Parathyroid adenoma (tissue), 2 donors: ENCODE measurements at regions not wholly inside any gene's neighbourhood (a gene's known extent, or its start where the extent isn't known, plus 50 kb on each side); places are given as distances from the start of the nearest gene placed in this dataset.

Experiments
- H2AFZ ChIP-seq: fragments of 300-600 bp; sonication (generic); one replicate; pipeline ENCODE4 v1.7.0; 2017; ENCODE audit warnings: antibody characterized with exemption, mild to moderate bottlenecking
- H3K27ac ChIP-seq: fragments of 300-600 bp; sonication (generic); one replicate; pipeline ENCODE4 v1.7.0; 2017
- H3K27me3 ChIP-seq: fragments of 300-600 bp; sonication (generic); one replicate; pipeline ENCODE4 v1.7.0; 2017; ENCODE audit warnings: low read length; ENCODE audit not compliant: control insufficient read depth, insufficient read depth
- H3K36me3 ChIP-seq: fragments of 300-600 bp; sonication (generic); one replicate; pipeline ENCODE4 v1.7.0; 2017; ENCODE audit warnings: low read length; ENCODE audit not compliant: control insufficient read depth, insufficient read depth
- H3K4me1 ChIP-seq: fragments of 300-600 bp; sonication (generic); one replicate; pipeline ENCODE4 v1.7.0; 2017; ENCODE audit warnings: control low read depth
- H3K4me2 ChIP-seq: fragments of 300-600 bp; sonication (generic); one replicate; pipeline ENCODE4 v1.7.0; 2017; ENCODE audit warnings: low read length
- H3K4me3 ChIP-seq: fragments of 300-600 bp; sonication (generic); one replicate; pipeline ENCODE4 v1.7.0; 2017; ENCODE audit warnings: low read depth, low read length
- H3K79me2 ChIP-seq: fragments of 300-600 bp; sonication (generic); one replicate; pipeline ENCODE4 v1.7.0; 2017; ENCODE audit warnings: control low read depth
- H3K9ac ChIP-seq: fragments of 300-600 bp; sonication (generic); one replicate; pipeline ENCODE4 v1.7.0; 2017; ENCODE audit warnings: mild to moderate bottlenecking
- H3K9me3 ChIP-seq: fragments of 300-600 bp; sonication (generic); one replicate; pipeline ENCODE4 v1.7.0; 2017; ENCODE audit warnings: low read length; ENCODE audit not compliant: control insufficient read depth
- TF ChIP-seq, protein P1 (sequence below): fragments of 300-600 bp; sonication (generic); IDR thresholded peaks from one replicate; pipeline ENCODE4 v1.7.0; 2017; ENCODE audit warnings: antibody characterized with exemption, mild to moderate bottlenecking
- donor health status: primary hyperparathyroidism.

DNA sequence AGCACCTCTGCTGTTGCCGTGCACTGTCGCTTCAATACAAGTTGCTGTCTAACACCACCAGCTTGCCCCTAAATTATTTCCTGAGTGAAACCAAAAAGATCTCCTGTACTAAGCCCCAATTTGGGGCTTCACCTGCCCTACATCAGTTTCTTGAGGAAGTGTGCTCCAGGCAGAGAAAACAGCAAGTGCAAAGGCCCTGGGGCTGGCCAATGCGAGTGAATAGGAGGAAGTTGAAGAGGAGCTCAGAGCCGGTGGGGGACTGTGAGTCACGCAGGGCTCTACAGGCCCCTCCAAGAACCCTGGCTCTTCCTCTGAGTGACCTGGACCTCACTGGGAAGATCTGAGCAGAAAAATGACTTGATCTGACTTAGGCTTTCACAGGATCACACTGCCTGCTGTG, 117.2 kb downstream of the IPO8 start:
- no peak overlapping the region for H2AFZ ChIP-seq
- no peak overlapping the region for H3K27ac ChIP-seq
- no peaks in the 10 kb centered on the region for H3K79me2 ChIP-seq
- no peaks in the 10 kb centered on the region for H3K4me1 ChIP-seq
- no peaks in the 10 kb centered on the region for H3K9me3 ChIP-seq
- no peaks in the 10 kb centered on the region for H3K36me3 ChIP-seq
- TF ChIP-seq, protein P1, sequence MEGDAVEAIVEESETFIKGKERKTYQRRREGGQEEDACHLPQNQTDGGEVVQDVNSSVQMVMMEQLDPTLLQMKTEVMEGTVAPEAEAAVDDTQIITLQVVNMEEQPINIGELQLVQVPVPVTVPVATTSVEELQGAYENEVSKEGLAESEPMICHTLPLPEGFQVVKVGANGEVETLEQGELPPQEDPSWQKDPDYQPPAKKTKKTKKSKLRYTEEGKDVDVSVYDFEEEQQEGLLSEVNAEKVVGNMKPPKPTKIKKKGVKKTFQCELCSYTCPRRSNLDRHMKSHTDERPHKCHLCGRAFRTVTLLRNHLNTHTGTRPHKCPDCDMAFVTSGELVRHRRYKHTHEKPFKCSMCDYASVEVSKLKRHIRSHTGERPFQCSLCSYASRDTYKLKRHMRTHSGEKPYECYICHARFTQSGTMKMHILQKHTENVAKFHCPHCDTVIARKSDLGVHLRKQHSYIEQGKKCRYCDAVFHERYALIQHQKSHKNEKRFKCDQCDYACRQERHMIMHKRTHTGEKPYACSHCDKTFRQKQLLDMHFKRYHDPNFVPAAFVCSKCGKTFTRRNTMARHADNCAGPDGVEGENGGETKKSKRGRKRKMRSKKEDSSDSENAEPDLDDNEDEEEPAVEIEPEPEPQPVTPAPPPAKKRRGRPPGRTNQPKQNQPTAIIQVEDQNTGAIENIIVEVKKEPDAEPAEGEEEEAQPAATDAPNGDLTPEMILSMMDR, result no peak
- H3K4me3 ChIP-seq, result no peak overlapping the region
- H3K4me2 ChIP-seq, result no peak overlapping the region
- H3K27me3 ChIP-seq, result no peaks in the 10 kb centered on the region
- H3K9ac ChIP-seq, result no peak overlapping the region

DNA sequence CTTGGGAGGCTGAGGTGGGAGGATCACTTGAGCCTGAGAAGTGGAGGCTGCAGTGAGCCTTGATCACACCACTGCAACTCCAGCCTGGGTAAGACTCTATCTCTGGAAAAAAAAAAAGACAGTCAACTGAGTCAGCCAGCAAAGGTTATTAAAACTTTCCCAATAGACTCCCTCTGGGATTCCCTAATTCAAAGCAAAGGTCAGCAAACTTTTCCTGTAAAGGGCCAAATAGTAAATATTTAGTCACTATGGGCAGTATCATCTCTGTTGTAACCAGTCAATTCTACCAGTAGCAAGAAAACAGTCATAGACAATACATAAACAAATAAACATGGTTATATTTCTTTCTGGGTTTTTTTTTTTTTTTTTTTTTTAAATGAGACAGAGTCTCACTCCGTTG, 122.5 kb downstream of the IPO8 start:
- Histone ChIP-seq H3K4me3 (no peak overlapping the region), H3K4me2 (no peak overlapping the region), H3K27me3 (no peaks in the 10 kb centered on the region), H2AFZ (no peak overlapping the region), H3K9ac (no peak overlapping the region), H3K9me3 (no peaks in the 10 kb centered on the region), H3K79me2 (no peaks in the 10 kb centered on the region), H3K4me1 (no peaks in the 10 kb centered on the region), H3K36me3 (no peaks in the 10 kb centered on the region), H3K27ac (no peak overlapping the region)
- TF ChIP-seq, protein P1, result no peak

DNA sequence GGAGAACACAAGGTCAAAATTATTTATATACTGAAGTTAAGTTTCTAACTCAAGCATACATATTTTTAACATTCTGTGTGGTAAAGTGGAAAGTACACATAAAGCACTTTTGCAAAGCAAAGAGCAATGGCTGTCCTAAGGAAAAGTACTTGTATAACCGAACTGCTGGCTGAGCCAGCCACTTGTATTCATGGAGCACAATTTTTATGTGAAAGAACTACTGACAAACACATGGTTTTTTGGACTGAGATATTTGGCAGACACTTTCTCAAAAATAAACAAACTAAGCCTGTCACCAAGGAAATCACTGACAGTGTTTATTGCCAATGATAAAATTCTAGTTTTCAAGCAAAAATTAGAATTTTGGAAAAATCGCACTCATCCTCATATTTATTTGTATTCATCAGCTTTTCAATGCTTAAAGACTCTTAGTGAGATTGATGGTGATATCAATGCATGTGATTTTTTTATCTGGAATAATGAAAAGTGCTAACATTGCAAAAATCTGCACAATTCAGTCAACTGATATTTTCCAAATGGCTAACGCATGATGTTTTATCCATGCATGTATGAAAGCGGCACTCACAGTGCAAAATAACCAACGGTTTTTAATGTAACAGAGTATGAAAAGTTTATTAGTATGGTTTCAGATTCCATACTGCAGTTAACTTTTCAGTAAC, 125.3 kb downstream of the IPO8 start:
- Histone ChIP-seq H3K4me1 (no peaks in the 10 kb centered on the region), H3K27me3 (no peaks in the 10 kb centered on the region), H3K36me3 (no peaks in the 10 kb centered on the region), H3K9ac (no peak overlapping the region), H3K4me2 (no peak overlapping the region), H3K27ac (no peak overlapping the region), H2AFZ (no peak overlapping the region), H3K79me2 (no peaks in the 10 kb centered on the region), H3K9me3 (no peaks in the 10 kb centered on the region), H3K4me3 (no peak overlapping the region)
- TF ChIP-seq, protein P1, result no peak

DNA sequence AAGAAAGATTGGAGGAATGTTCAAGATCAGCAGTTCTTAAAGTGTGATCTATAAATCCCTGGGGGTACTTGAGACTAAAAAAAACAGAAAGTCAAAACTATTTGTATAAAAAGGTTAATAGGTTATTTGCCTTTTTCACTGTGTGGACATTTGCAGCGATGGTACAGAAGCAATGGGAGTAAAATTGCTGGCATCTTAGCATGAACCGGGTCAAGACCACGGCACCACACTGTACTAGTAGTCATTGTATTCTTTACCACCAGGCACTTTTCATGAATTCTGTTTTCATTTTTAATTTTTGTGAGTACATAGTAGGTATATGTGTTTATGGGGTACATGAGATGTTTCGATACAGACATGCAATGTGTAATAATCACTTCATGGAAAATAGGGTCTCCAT, 126.2 kb downstream of the IPO8 start:
- Histone ChIP-seq H3K4me2 (no peak overlapping the region), H2AFZ (no peak overlapping the region), H3K4me1 (no peaks in the 10 kb centered on the region), H3K27ac (no peak overlapping the region), H3K9me3 (no peaks in the 10 kb centered on the region), H3K27me3 (no peaks in the 10 kb centered on the region), H3K9ac (no peak overlapping the region), H3K36me3 (no peaks in the 10 kb centered on the region), H3K4me3 (no peak overlapping the region), H3K79me2 (no peaks in the 10 kb centered on the region)
- TF ChIP-seq, protein P1, result no peak

DNA sequence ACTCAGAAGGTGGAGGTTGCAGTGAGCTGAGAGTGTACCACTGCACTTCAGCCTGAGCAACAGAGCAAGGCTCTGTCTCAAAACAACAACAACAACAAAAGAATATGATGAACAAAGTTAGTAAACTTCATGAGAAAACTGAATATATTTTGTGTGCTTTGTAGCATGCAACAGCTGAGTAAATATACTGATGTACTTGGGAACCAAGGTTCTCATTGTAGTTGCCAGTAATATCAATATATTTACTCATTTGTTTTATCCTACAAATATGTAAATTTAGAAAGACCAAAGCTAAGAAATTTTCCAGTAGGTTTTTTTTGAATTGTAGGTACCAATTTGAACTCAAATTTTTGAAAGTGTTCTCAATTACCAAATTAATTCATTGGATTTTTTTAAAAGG, 127.2 kb downstream of the IPO8 start:
- Histone ChIP-seq H2AFZ (no peak overlapping the region), H3K4me2 (no peak overlapping the region), H3K4me3 (no peak overlapping the region), H3K36me3 (no peaks in the 10 kb centered on the region), H3K27me3 (no peaks in the 10 kb centered on the region), H3K9ac (no peak overlapping the region), H3K4me1 (no peaks in the 10 kb centered on the region), H3K79me2 (no peaks in the 10 kb centered on the region), H3K27ac (no peak overlapping the region), H3K9me3 (no peaks in the 10 kb centered on the region)
- TF ChIP-seq, protein P1, result no peak
